GM12892 (cell line): ENCODE measurements at regions not wholly inside any gene's neighbourhood (a gene's known extent, or its start where the extent isn't known, plus 50 kb on each side); places are given as distances from the start of the nearest gene placed in this dataset.
"Not testable (repeated sequence)": the region's sequence is repeated elsewhere in the genome, so short reads cannot be mapped to it uniquely, and the experiment has no call there.

Experiments
- DNase-seq: peaks from one replicate; pipeline ENCODE4 v3.0.0; 2011; ENCODE audit not compliant: insufficient read length
- FAIRE-seq: peaks from 2 replicates; lab custom pipeline; 2011; peaks lifted over from hg19 to GRCh38; lab: Jason Lieb, UNC
- POLR2A ChIP-seq: IDR thresholded peaks from 2 replicates; pipeline ENCODE4 v1.6.1; 2011; ENCODE audit warnings: low read depth, low read length, control low read depth
- POLR2AphosphoS5 ChIP-seq: IDR thresholded peaks from 2 replicates; pipeline ENCODE4 v1.6.1; 2011; ENCODE audit warnings: low read depth, low read length, control low read depth
- TAF1 ChIP-seq: IDR thresholded peaks from 2 replicates; pipeline ENCODE4 v1.6.1; 2011; ENCODE audit warnings: low read depth, mild to moderate bottlenecking, control low read depth, low read length, borderline replicate concordance

DNA sequence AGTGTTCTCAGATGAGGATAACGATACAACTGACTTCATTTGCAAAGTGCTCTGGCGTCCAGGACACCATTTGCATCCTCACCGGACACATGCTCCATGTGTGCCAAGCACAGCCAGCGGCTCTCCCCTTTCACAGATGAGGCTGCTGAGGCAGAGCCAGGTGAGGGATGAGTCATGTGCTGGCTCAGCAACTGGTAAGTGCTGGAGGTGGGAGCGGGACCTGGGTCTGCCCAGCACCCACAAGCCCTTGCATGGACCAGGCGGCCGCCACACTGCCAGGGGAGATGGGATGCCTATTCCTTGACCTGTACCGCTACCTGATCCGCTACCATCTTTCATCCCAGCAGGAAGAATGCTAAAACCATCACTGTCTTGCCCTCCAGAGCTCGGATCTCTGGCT lies 86.2 kb upstream of the ASB18 start:
- TF ChIP-seq POLR2A (no peak), TAF1 (no peak), POLR2AphosphoS5 (no peak)
- FAIRE-seq, result no peak
- no peak for DNase-seq

DNA sequence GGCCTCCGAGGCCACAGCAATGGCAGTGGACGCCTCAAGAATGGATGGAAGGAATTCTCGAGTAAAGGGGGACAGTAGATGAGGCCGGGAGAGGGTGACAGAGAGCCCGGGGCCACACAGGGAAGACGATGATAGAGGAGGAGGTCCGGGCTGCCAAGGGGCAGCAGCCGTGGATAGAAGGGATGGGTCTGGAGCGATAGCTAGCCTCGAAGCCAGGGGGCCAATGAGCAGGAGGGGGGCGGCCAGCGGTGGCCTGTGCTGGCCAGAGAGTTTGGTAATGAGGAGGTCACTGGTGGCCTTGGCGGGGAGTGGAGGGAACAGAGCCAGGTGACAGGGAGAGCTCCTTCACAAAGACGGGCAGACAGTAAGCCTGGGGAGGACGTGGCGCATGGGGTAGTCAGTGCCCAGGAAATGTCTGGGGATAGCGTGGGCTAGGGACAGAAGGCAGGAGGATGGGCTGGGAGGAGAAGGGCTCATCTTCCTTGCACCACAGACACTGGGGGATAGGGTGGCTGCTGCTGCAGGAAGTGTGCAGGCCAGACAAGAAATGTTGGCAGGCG lies 87.8 kb upstream of the ASB18 start:
- DNase-seq (no peak), FAIRE-seq (no peak)

DNA sequence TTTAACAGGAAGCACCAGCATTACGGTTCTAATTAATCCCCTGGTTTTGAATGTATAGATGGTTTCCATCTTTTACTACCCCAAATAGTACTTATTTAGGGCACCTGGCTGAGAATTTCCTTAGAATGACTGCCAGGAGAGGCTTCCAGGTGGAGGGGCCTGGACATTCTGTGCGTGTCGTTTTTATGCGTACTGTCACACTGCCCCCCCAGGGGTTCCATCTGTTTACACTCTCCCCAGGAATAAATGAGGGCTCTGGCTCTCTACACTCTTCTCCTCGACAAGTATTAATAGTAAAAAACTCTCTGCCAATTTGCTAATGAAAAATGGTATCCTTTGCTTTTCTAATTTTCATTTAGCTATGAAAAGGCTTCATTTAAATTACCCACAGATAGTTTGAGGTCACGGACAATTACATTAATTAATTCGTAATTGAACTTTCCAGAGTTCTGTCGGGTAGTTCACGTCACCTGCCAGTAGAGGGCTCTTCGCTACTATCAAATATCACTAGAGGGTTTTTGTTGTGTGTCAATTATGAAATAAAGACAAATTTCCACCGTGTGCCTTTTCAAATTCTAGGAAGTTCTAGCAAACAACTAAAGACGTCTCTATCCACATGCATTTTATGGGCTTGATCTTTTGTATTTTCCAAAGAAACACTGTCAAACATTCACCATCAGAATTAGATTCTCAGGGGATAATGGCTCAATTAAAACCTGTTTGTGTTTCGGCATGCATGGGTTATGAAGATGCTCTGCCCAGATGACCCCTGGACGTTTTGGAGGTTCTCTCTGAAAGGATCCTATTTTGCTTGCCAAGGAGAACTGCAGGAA lies 88.8 kb upstream of the ASB18 start:
- DNase-seq, result no peak
- peak; percentile 46 for FAIRE-seq
- TF ChIP-seq POLR2A (no peak), POLR2AphosphoS5 (no peak), TAF1 (no peak)

More for the DNA sequence above, 87.8 kb upstream of the ASB18 start:
- TF ChIP-seq POLR2AphosphoS5, result no peak
- TF ChIP-seq POLR2A, result no peak
- TF ChIP-seq TAF1, result no peak

DNA sequence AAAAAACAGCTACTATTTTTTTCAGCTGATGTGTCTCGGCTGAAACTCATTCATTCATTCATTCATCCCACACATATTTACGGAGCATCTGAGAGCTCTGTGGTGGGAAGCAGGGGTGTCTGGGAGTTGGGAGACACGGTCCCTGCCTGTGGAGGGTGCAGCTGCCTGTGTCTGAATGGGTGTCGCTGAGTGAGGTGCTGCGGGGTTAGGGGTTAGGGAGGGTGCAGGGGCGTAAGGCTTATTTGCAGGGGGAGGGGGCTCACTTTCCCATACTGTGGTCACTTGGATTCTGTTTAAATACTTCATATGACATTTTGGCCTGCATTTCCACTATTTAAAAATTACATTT lies 89.4 kb upstream of the ASB18 start:
- no peak for DNase-seq
- no peak for FAIRE-seq
- TF ChIP-seq TAF1 (no peak), POLR2AphosphoS5 (no peak), POLR2A (no peak)

DNA sequence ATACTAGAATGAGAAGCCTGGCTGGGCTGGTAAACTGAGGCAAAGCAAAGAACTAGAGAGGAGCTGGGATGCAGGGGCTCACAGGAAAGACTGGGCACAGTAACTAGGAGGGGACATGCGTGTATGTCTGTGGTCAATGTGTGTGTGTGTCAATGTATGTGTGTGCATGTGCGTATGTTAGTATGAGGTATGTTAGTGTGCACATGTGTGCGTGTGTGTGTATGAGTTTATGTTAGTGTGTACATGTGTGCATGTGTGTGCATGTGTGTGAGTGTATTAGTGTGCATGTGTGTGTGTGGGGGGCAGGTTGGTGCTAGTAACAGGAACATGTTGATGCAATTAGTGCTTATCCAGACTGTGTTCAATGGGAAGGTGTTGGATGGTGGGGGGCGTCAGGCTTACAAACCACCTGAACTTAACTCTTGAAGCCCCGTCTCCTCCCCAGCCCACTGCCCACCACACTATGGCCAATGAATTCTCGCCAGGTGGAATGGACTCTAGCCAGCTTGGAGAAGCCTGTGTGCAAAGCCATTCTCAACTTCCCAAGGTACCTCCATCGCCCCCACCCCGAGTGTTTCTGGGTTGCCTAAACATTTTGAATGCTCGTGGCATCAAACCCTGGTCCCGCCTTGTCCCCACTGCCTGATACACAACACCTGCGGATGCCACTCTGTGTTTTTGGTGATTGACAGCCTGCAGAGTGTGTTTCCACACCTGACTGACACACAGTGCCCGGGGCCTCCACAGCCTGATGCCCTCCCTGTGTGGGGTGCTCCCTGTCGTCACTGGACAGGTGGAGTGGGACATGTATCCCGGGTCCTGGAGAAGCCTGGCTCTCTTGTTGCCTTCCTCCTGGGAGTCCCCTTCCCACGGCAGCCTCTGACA lies 90.1 kb upstream of the ASB18 start:
- no peak for DNase-seq
- FAIRE-seq, result no peak
- no peak for TF ChIP-seq TAF1
- no peak for TF ChIP-seq POLR2AphosphoS5
- no peak for TF ChIP-seq POLR2A

DNA sequence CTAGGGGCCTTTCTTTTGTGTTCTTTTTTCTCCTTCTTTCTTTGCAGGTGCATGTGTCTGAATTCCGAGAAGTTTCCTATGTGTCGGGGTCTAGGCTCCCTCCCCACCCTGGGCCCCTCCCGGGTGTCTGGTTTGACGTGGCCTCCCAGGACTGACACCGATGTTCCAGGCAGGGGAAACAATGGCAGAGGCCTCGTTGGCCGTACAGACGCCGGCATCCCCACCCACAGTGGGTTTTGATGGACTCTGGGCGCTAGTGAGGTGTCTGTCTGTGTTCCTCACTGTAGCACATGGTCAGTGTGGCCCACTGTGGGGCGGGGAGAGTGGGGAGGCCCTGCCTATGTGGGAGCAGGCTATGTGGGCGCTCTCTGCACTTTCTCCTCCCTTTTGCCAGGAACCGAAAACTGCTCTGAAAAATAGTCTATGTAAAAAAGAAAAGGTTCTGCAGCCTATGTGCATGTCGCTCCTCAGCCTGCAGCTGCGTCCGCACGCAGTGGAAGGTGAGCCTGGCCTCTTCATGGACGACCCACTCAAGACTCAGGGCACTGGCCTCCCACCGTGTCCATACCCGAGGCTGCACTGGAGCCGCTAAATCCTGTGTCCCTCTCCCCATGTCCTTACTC lies 90.9 kb upstream of the ASB18 start:
- no peak for FAIRE-seq
- TF ChIP-seq POLR2A (no peak), POLR2AphosphoS5 (no peak), TAF1 (no peak)
- DNase-seq, result no peak

DNA sequence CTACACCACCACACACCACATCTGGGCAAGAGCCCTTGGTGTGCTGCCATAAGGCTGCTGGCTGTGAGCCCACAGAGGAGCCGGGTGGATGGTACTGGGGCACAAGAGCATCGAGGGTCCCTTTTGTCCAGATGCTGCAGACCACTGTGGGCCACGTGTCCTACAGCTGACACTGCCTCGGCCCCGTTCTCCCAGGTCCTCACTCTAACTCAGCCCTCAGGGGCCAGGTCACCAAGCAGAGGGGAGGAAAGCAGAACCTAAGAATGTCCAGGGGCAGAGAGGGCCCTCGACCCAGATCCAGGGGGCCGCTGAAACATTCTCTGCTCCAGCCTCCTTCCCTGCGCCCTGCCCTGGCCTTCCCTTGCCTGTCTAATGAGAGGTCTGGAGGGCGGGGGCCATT lies 91.7 kb upstream of the ASB18 start:
- FAIRE-seq (no peak), DNase-seq (no peak)
- no peak for TF ChIP-seq POLR2A

DNA sequence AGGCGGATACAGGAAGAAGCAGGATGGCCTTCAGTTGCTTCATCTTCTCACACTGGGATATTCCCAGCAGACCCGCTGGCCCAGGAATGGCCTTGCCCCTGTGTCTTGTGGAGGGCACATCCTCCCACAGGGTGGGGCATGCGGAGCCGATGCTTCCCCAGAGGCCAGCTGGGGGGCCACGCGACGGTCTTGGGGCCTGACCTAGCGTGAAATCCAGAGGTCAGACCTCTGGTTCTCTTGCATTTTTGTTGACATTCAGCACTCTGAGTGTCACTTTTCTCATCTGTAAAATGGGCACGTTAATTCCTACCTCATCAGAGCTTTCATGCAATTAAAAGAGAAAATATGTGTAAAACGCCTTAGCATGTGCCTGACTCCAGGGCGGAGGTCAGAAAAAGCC lies 92.1 kb upstream of the ASB18 start:
- not testable (repeated sequence) for FAIRE-seq

DNA sequence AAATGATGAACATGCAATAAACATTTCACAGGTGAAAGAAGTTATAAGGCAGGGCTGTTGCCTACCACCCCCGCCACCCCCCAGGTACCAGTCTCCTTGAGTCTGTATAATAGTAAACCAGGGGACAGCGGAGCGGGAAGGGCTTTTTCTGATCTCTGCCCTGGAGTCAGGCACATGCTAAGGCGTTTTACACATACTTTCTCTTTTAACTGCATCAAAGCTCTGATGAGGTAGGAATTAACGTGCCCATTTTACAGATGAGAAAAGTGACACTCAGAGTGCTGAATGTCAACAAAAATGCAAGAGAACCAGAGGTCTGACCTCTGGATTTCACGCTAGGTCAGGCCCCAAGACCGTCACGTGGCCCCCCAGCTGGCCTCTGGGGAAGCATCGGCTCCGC lies 94.3 kb upstream of the ASB18 start:
- FAIRE-seq, DNase-seq: not testable (repeated sequence)

More for the DNA sequence above, 92.1 kb upstream of the ASB18 start:
- DNase-seq, result not testable (repeated sequence)

DNA sequence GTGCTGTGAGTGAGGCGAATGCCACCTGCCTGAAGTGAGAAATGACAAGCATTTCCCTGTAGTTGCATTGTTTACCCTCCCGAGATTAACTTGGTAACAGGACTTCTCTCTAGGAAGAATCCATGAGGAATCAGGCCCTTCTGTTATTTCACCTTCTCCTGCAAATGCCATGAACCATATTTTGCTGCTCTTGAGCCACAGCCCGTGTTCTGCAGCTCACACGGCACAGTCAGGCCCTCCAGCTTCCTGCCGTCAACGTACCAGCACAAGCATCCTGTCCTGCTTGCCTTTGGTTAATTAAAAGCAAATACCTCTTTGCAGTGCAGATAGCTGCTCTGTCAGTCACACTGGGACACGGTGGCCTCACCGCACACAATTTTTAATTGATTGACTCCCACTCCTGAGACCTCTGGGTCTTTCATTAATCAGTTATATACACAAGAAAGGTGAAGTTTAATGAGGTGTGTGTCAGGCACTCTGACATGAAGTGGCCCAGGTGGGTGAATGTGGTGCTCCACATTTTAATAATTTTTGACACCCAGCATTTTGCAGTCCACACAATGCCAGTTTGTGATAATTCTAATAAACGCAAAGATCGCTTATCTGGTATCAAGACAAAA lies 95.3 kb upstream of the ASB18 start:
- TF ChIP-seq TAF1 (no peak), POLR2AphosphoS5 (no peak), POLR2A (no peak)
- no peak for FAIRE-seq
- DNase-seq, result no peak

DNA sequence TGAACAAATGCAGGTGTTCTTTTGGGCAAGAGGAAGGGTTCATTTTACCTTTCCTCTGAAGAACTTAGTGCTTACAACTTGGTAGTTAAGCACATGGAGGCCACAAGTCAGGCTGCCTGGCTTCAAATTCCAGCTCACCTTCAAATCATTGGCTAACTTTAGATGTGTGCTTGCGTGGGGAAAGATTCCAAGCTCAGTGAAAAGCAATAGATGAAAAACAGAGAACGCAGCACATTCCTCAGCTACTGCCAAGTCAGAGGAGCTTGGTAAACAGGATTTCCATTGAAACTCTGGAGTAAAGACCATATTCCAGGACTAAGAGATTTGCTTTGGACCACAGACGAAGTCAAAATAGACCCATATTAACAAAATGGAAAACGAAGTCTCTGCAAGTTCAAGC lies 96.3 kb upstream of the ASB18 start:
- TF ChIP-seq POLR2A (no peak), TAF1 (no peak), POLR2AphosphoS5 (no peak)
- no peak for FAIRE-seq

DNA sequence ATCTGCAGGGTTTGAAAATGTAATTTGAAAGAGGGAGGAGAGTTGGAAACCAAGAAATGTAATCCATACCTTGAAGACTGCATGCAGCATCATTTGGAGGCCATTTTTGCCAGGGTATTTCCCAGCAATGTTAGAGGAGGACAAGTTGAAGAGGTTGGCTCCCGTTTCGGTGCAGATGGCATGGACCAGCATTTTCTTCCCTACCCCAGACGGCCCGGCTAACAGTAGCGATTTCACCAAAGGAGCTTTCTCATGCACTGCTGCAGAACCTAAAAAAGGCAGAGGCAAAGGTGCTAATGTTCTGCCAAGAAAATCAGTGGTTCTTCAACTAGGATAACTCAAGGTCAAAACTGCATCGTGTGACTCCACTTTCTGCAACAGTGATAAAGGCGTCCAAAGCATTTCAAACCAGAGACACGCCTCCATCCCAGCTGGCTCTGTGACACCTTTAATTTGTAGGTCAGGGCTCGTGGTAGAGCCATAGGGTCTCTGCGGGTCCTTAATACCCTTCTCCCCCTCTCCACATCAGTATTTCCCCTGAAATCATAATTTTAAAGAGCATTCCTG lies 99.6 kb upstream of the ASB18 start:
- TF ChIP-seq POLR2A (no peak), POLR2AphosphoS5 (no peak), TAF1 (no peak)
- FAIRE-seq (no peak), DNase-seq (no peak)

More for the DNA sequence above, 96.3 kb upstream of the ASB18 start:
- no peak for DNase-seq
